H1 (cell line): ENCODE measurements at regions not wholly inside any gene's neighbourhood (a gene's known extent, or its start where the extent isn't known, plus 50 kb on each side); places are given as distances from the start of the nearest gene placed in this dataset.

Source experiments
- EGR1 ChIP-seq: IDR thresholded peaks from 2 replicates; pipeline ENCODE4 v1.6.1; 2011; ENCODE audit warnings: low read depth, low read length, borderline replicate concordance
- SIN3A ChIP-seq, 2 experiments: IDR thresholded peaks in 1 of 2; conservative IDR thresholded peaks in 1 of 2; 2 replicates each; pipeline ENCODE4 v1.6.1; 2011 to 2012; ENCODE audit warnings: low read length in 2 of 2, improper control_type of control experiment in 1 of 2, low read depth in 1 of 2, mild to moderate bottlenecking in 1 of 2
- TF ChIP-seq, protein P1 (sequence below): IDR thresholded peaks from 2 replicates; pipeline ENCODE4 v1.6.1; 2012; ENCODE audit warnings: low read length, inconsistent platforms

DNA sequence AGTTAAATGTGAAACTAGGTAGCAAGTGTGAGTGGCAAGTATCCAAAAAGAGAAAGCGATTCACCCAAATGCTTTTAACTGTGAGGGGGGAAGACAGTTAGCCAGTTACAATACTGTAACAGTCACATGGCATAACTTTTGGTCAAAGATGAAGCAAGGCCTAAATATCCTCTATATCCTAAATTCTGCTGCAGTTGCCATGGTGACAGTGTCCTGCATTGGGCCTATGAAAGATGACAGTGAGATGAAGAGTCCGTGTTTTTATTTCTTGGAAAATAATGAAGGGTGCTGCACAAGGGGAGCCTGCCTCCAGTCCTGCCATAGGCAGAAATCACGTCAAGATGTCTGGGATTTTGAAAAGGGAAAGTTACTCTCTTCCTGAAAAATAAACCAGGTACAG is 534.6 kb downstream of the NTRK2 start (continued):
- TF ChIP-seq, protein P1, sequence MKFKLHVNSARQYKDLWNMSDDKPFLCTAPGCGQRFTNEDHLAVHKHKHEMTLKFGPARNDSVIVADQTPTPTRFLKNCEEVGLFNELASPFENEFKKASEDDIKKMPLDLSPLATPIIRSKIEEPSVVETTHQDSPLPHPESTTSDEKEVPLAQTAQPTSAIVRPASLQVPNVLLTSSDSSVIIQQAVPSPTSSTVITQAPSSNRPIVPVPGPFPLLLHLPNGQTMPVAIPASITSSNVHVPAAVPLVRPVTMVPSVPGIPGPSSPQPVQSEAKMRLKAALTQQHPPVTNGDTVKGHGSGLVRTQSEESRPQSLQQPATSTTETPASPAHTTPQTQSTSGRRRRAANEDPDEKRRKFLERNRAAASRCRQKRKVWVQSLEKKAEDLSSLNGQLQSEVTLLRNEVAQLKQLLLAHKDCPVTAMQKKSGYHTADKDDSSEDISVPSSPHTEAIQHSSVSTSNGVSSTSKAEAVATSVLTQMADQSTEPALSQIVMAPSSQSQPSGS, result no peak
- TF ChIP-seq EGR1 (no peak), SIN3A (conservative IDR thresholded peaks at IDR 0.05 in 1 of 2, IDR thresholded peaks at IDR 0.05 in 1 of 2; ENCODE audit: low read depth in 1 of 2, low read length in 2 of 2) (no peak)
